AG20443 (cell line): ENCODE measurements at regions not wholly inside any gene's neighbourhood (a gene's known extent, or its start where the extent isn't known, plus 50 kb on each side); places are given as distances from the start of the nearest gene placed in this dataset.

ENCODE experiments used
- DNase-seq: peaks from one replicate; pipeline ENCODE4 v3.0.0; 2012; ENCODE audit warnings: low spot score, mixed read lengths

DNA sequence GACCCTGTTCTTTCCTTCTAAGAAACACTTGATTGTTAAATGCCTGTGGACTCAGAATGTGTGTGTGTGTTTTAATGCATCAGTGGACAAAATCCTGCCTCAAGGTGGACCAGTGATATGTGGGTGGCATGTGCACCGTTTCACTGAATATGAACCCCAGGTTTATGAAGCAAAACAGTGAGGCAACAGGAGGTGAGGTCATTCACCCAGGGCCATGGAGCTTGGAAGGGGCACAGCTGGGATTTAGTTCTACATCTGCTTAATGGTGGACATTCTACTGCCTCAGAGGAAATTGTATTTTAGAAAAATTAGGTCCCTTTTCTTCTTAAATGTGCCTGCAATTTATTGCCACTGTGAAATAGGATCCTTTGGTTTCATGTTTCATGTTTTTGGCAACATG, 549.5 kb upstream of the EEF2KMT start:
- DNase-seq, result no peak

DNA sequence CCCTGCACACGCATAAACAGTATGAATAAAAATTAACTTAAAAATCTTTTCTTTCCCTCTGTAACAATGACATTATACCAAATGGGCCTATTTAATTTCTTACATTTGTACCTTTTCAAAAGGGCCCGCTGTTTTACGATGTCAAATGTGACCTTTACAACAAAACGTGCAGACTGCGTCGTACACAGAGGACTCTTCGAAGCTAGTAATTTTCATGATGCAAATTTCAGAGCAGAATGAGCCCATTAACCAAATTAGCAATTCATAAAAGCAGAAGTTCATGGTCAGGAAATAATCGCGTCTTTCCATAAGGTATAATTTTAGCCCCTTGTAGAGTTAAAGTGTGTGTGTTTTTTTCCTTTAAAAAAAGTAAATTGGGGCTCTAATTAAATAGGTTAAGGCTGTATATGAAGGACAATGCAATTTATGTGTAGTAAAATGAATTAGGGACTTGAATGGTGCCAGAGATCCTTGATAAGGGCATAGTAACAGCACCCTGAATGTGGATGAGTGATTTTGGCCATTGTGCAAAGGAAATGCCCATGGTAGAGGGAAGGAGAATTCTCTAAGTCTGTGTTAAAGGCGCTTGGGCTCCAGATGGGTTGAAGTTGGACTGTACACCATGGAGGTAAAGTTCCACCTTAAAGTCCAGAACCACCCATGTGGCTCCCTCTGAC, 546.4 kb upstream of the EEF2KMT start:
- no peak for DNase-seq

DNA sequence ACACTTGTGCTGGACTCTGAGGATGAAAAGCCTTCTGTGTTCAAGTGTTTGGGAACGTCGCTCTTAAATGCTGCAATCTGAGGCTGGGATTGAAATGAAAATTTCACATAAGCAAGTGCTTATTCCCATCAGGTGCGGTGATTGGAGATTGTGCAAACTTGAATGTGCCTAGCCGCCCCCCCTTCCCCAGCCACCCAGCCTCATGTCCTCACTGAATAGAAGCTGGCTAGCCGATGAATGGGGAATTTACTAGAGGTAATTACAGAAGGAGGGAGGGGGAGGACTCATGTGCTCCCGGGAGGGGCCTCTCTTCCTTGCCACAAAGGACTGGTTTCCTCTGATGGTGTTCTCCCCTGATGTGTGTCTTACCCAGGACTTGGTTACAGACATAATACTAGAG, 544.8 kb upstream of the EEF2KMT start:
- no peak for DNase-seq

DNA sequence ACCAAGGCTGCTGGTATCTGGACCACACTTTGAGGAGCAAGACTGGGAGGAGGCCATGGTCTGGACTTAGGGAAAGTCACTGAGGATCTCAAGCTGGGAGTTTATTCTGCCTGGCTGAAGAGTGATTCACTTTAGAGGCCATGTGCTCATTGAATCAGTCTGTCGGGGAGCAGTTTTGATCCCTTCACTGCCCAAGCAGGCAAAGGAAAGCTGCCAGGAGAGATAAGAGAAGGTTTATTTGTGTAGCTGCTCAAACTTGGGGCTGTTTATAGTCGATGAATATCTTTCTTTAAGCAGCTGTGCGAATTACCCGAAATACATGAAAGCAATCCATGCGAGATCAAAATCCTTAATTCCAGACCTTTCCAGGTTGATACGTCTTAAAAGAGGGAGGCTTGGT, 544.4 kb upstream of the EEF2KMT start:
- DNase-seq, result no peak

DNA sequence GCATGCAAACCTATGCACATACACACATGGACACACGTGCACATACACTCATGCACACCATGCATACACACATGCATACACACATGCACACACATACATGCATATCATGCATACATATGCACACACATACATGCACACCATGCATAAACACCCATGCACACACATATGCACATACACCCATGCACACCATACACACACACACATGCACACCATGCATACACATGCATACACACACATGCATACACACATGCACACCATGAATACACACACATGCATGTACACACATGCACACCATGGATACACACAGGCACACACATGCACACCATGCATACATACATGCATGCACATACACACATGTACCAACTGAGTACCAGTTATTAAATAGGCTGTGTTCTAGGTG, 543.3 kb upstream of the EEF2KMT start:
- no peak for DNase-seq

- no peak for DNase-seq
Observed at GRCh38 chr16:5639531-5639930, 541.9 kb upstream of the EEF2KMT start.

DNA sequence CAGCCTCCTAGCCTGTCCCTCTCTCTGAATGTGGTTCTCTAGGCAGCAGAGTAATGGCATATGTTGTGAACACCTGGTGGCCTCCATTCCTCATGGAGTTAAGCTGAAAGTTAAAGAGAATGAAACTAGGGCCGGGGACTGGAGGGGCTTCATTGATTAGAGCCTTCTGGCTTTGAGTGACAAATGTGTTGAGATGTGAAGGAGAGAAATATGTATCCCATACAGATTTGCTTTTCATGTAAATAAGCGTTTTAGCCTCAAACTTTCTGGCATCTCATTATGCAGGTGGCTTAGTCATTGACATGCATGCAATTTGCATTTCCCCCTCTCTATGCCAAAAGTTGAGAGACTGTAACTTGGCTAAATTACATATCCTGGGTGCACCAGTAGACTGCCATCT, 537.7 kb upstream of the EEF2KMT start:
- DNase-seq, result no peak

DNA sequence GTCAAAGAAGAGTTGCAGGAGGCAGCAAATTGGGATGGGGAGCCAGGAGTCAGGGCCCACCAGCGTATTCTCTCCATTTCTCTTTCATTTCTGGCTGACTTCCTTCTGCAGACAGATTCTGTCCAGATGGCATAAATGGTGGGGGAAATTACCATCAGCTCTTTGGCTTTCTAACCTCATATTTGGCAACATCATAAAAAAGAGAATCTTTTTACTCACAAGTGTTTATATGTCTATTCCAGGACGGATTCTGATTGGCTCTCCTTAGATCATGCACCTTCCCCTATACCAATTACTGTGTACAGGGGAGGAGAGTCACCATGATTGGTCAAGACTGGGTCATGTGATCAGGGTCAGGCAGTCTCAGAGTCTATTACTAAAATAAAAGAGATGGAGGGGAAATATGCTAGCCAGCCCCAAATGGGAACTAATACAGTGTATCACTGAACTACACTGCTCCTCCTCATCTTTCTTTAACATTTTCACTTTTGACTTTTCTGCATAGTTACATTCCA, 537.1 kb upstream of the EEF2KMT start:
- no peak for DNase-seq

DNA sequence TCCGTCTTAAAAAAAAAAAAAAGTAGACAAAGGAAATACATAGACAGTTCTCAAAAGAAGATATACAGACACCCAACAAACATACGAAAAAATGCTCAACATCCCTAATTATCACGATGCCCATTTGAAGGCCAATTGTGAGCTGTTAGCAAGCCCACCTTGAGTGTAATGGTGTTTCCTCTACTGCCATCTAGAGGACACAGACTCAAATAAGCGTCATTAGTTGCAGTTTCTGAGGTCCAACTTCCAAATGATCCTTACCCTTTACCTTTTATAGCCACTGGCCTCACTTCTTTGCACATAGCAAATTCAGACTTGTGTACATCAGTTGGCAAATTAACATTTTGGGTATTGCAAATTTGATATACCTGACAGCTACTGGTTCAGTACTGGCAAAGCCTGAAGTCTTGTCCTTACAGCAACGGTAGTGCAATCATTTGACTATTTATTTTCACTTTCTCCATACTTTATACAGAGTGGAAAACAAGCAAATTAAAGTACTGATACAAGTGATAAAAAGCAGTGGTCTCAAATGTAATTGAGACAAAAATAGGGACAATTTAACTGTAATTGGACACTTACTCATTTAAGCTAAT, 536.3 kb upstream of the EEF2KMT start:
- DNase-seq, result peak; percentile 22

GRCh38 chr16:5622234-5622884, 524.8 kb upstream of the EEF2KMT start:
- DNase-seq, result no peak

DNA sequence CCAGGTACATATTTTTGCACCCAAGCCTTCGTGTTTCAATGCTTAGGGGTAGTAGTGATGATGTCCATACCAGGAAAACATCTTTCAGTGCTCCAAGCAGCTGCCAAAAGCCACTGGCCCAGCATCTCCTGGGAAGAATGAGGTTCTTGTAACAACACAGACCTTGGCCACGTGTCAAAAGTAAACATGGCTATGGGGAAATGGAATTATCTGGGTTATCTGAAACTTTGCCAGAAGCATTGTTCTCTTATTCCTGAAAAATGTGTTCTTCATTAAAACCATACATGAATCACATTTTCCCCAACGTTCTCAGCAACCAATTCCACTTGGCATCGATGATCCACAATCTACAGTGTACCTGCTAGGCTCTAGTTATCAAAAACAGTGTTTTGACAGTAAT, 524.2 kb upstream of the EEF2KMT start:
- no peak for DNase-seq

- DNase-seq, result no peak
Observed at GRCh38 chr16:5619304-5619703, 521.7 kb upstream of the EEF2KMT start.

DNA sequence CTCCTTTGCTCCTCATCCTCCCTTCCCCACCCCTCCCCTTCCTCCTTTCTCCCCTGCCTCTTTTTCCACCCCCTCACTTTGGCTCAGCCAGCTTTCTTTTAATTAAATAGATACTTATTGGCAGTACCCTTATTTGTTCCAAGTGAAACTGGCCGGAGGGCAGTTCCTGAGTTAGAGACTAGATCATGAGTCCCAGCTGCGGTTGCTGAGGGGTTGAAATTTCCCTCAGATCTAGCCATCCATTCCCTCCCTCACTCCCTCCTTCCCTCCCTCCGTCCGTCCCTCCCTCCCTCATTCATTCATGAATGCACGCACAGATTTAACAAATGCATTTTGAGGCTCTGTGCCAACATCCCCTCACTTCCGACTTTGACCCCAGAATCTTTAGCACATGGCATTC, 519.2 kb upstream of the EEF2KMT start:
- DNase-seq, result no peak

DNA sequence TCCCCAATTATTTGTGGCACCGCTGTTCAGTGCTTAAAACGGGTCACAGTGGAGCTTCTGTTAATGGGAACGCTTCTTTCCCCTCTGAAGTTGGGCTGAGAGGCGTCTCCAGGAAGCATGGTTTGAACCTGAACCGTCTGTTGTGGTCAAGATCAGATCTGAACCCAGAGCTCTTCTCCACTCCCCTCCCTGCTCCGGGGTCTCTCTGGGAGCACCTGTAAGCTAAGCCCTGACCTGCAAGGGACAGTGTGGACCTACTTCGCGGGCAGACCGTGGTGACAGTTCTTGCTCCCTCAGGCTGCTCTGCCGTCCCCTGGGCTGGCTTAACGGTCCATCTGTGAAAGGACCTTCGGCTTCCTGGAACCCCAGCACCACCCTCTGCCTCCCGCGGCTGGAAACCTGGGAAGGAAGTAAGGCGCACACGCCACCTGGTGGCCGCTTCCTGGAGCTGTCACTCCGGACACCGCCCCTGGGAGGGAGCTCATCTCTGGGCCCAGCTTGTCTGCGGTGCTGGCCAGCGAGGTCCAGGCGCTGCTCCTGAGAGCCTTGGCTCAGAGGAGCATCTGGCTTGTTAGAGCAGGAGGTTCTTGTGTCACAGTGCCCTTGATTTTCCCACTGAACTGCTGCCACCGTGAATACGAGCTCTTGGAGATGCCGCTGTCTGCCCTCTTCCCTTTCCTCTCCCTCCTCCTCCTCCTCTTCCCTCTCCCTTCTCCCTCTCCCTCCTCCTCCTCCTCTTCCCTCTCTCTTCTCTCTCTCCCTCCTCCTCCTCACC, 518.5 kb upstream of the EEF2KMT start:
- peak; percentile 51 for DNase-seq

- no peak for DNase-seq
Observed at GRCh38 chr16:5607169-5607568, 509.6 kb upstream of the EEF2KMT start.

GRCh38 chr16:5605404-5605803, 507.8 kb upstream of the EEF2KMT start:
- no peak for DNase-seq

DNA sequence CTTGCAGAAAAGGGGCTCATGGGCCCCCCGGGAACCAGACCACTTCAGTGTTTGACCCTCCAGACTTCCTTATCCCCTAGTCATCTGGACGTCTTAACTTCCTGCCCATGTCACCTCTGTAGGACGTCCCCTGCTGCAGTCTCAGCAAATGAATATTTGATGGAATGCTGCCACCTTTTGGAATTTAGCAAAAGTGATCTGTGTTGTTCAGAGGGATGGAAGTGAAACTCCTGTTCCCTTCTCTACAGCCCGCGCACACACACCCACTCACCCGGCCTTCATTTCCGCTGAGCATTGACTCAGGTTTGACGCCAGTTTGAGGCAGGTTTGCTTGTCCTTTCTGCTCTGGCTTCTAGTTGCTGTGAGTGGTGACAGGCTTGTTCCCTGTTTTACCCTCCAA, 507.2 kb upstream of the EEF2KMT start:
- DNase-seq, result no peak

GRCh38 chr16:5603836-5604235, 506.2 kb upstream of the EEF2KMT start:
- DNase-seq, result no peak

- DNase-seq, result no peak
Observed at GRCh38 chr16:5601957-5602356, 504.4 kb upstream of the EEF2KMT start.

- DNase-seq, result no peak
Observed at GRCh38 chr16:5598793-5599192, 501.2 kb upstream of the EEF2KMT start.

GRCh38 chr16:5595849-5596248, 498.3 kb upstream of the EEF2KMT start:
- DNase-seq, result no peak

DNA sequence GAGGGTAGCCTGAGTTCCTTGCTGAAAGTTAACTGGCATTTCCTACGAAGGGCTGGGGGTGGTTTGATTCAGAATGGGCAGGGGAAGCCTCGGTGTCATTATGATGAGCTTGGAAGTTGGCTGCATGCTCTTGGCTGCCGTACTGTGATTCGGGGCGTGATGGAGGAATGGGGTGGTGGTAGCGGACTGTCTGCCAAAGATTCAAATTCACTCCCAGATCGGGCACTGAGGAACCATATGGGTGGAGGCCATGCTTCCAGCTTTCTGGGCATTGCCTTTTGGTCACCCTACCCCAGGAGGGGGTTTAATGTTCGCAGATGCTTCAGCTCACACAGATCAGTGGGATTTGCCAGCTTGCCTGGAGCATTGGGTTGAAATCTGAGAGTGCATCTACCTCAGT, 492.8 kb upstream of the EEF2KMT start:
- no peak for DNase-seq
